Natural killer cell (primary cell): ENCODE measurements at regions not wholly inside any gene's neighbourhood (a gene's known extent, or its start where the extent isn't known, plus 50 kb on each side); places are given as distances from the start of the nearest gene placed in this dataset.

Experiments
- ATAC-seq, 3 donors: fragments of 150-1000 bp in 2 of 3; fragments of 200-7000 bp in 1 of 3; cut with Tn5 transposase; 1 replicate in 1 of 3; 2 replicates in 2 of 3; pipeline ENCODE4 v1.10.0; 2021; ENCODE audit warnings: mild to moderate bottlenecking in 2 of 3, moderate library complexity in 2 of 3
- DNase-seq, 2 donors: peaks; one replicate each; pipeline versions ENCODE4 v3.0.0 to v3.0.0-alpha.2; 2013 to 2021; ENCODE audit warnings: mixed read lengths in 1 of 2
- H3K27ac ChIP-seq: one replicate; pipeline ENCODE4 v1.5.1; 2013; ENCODE audit warnings: mild to moderate bottlenecking, low read length
- H3K27me3 ChIP-seq: one replicate; pipeline ENCODE4 v1.6.1; 2013; ENCODE audit warnings: low read length; ENCODE audit not compliant: control insufficient read depth, insufficient read depth
- H3K36me3 ChIP-seq: one replicate; pipeline ENCODE4 v1.6.1; 2013; ENCODE audit warnings: low read length; ENCODE audit not compliant: control insufficient read depth, insufficient read depth
- H3K4me1 ChIP-seq: one replicate; pipeline ENCODE4 v1.6.1; 2013; ENCODE audit warnings: low read length; ENCODE audit not compliant: control insufficient read depth, insufficient read depth
- H3K4me3 ChIP-seq: one replicate; pipeline ENCODE4 v1.5.1; 2013; ENCODE audit warnings: low read length
- H3K9me3 ChIP-seq: one replicate; pipeline ENCODE4 v1.6.1; 2013; ENCODE audit warnings: low read length; ENCODE audit not compliant: control insufficient read depth, insufficient read depth
- H3K27ac Mint-ChIP-seq, 2 donors: one replicate each; pipeline ENCODE4 v1.8.0; 2022; ENCODE audit warnings: mild to moderate bottlenecking in 2 of 2, mixed read lengths in 2 of 2, moderate library complexity in 1 of 2
- H3K27me3 Mint-ChIP-seq, 2 donors: one replicate each; pipeline ENCODE4 v1.8.0; 2022; ENCODE audit warnings: low read depth in 2 of 2, mixed read lengths in 2 of 2
- H3K36me3 Mint-ChIP-seq: one replicate; pipeline ENCODE4 v1.8.0; 2022; ENCODE audit warnings: mixed read lengths
- H3K4me1 Mint-ChIP-seq, 2 donors: one replicate each; pipeline ENCODE4 v1.8.0; 2022; ENCODE audit warnings: mixed read lengths in 2 of 2
- H3K4me3 Mint-ChIP-seq: one replicate; pipeline ENCODE4 v1.8.0; 2022; ENCODE audit warnings: mild to moderate bottlenecking, moderate library complexity, mixed read lengths
- H3K9me3 Mint-ChIP-seq, 2 donors: one replicate each; pipeline ENCODE4 v1.8.0; 2022; ENCODE audit warnings: mixed read lengths in 2 of 2
- CTCF ChIP-seq: fragments of 200-600 bp; IDR thresholded peaks from one replicate; pipeline ENCODE4 v1.8.0; 2022; ENCODE audit warnings: antibody characterized with exemption
- WGBS: methylation state at CpG from one replicate; pipeline ENCODE4 v1.1.7; 2013; ENCODE audit warnings: missing lambda C conversion rate; ENCODE audit not compliant: insufficient coverage; 5-methylcytosine and 5-hydroxymethylcytosine counted together
- intact Hi-C: fragments of 100-400 bp; cut with micrococcal nuclease; formaldehyde crosslinking; loops from one replicate; pipeline ENCODE4 v1.14.2; 2022

- no peak overlapping the region for H3K4me3 ChIP-seq
- H3K27ac ChIP-seq = no peak overlapping the region
- Mint-ChIP-seq H3K4me3 (no peak overlapping the region), H3K27me3 (no peaks in the 10 kb centered on the region), H3K4me1 (no peaks in the 10 kb centered on the region), H3K36me3 (no peaks in the 10 kb centered on the region), H3K9me3 (peaks cover 0 to 6% of the 10 kb centered on the region in 2 donors), H3K27ac (no peak overlapping the region)
- ATAC-seq (no peak), DNase-seq (no peak)
- no peaks in the 10 kb centered on the region for H3K9me3 ChIP-seq
- H3K36me3 ChIP-seq = no peaks in the 10 kb centered on the region
- H3K27me3 ChIP-seq = no peaks in the 10 kb centered on the region
- H3K4me1 ChIP-seq = no peaks in the 10 kb centered on the region
- no peak for TF ChIP-seq CTCF
- intact Hi-C loops = no loop called here
These were observed 175.3 kb upstream of the THUMPD2 start for GRCh38 chr2:39954346-39954745.

GRCh38 chr2:39949131-39949530, 170.1 kb upstream of the THUMPD2 start:
- Histone ChIP-seq H3K4me3 (no peak overlapping the region), H3K36me3 (no peaks in the 10 kb centered on the region), H3K4me1 (no peaks in the 10 kb centered on the region), H3K9me3 (no peaks in the 10 kb centered on the region), H3K27me3 (no peaks in the 10 kb centered on the region), H3K27ac (no peak overlapping the region)
- Mint-ChIP-seq H3K4me3 (no peak overlapping the region), H3K36me3 (no peaks in the 10 kb centered on the region), H3K4me1 (no peaks in the 10 kb centered on the region), H3K27me3 (no peaks in the 10 kb centered on the region), H3K9me3 (peaks cover 0 to 3% of the 10 kb centered on the region in 2 donors), H3K27ac (no peak overlapping the region)
- ATAC-seq (no peak), DNase-seq (no peak)
- TF ChIP-seq CTCF = no peak
- no CpG with 5 or more reads among the region's 1 CpG for WGBS
- intact Hi-C loops = no loop called here

- Mint-ChIP-seq H3K9me3 (peaks cover 0 to 3% of the 10 kb centered on the region in 2 donors), H3K4me3 (no peak overlapping the region), H3K36me3 (no peaks in the 10 kb centered on the region), H3K27me3 (no peaks in the 10 kb centered on the region), H3K4me1 (no peaks in the 10 kb centered on the region), H3K27ac (no peak overlapping the region)
- H3K4me3 ChIP-seq = no peak overlapping the region
- no peak overlapping the region for H3K27ac ChIP-seq
- WGBS = no CpG with 5 or more reads among the region's 1 CpG
- no peaks in the 10 kb centered on the region for H3K27me3 ChIP-seq
- TF ChIP-seq CTCF = no peak
- no peaks in the 10 kb centered on the region for H3K4me1 ChIP-seq
- ATAC-seq (no peak), DNase-seq (no peak)
- no peaks in the 10 kb centered on the region for H3K9me3 ChIP-seq
- no peaks in the 10 kb centered on the region for H3K36me3 ChIP-seq
- intact Hi-C loops = no loop called here
These were observed 169.1 kb upstream of the THUMPD2 start for GRCh38 chr2:39948016-39948719.
